GM19023 (cell line): ENCODE measurements at regions not wholly inside any gene's neighbourhood (a gene's known extent, or its start where the extent isn't known, plus 50 kb on each side); places are given as distances from the start of the nearest gene placed in this dataset.
"Not testable (repeated sequence)": the region's sequence is repeated elsewhere in the genome, so short reads cannot be mapped to it uniquely, and the experiment has no call there.

Experiments used
- ATAC-seq: cut with Tn5 transposase; IDR thresholded peaks from one replicate; pipeline ENCODE4 v1.9.1; 2021; ENCODE audit warnings: mild to moderate bottlenecking, moderate library complexity; ENCODE audit not compliant: unreplicated experiment

DNA sequence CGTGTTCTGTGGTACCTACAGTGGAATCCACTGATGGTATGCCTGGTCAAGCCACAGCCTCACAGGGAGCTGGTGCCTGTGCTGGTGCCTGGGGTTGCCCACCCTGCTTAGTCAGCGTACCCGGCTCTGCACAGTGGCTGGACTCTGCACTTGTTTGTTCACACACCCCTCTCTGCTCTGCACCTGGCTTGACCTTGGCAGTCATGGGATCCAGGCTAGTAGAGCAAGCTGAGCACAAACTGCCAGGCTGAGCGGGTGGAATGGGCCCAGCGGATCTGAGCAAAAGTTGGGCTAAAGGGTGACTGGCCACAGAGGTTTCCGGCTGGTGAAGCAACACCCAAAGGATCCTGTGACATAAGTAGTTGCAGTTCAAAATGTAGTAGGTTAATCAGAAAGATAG is 163.5 kb downstream of the CDH19 start:
- ATAC-seq: no peak

GRCh38 chr18:66439670-66440069 is 164.2 kb downstream of the CDH19 start:
- ATAC-seq: no peak

- ATAC-seq: no peak
These were observed 165.0 kb downstream of the CDH19 start for GRCh38 chr18:66438711-66439536.

GRCh38 chr18:66432636-66433035 is 171.3 kb downstream of the CDH19 start:
- ATAC-seq: no peak

DNA sequence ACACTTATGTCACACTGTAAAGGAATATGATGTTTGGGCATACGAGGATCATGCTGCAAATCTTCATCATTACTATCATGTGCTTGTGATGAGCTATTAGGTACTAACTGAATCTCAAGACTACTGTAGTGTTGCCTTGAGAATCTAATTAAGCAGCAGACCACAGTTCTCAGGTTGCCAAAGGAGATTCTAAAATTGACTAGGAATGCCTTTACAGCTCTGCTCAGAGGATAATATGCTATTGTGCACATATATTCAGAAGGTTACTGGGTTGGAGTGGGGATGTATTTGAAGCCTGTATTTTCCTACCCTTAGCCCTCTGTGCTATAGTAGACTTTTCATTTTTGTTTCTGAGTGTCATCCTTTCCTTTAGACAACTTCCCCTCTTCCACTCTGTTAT is 175.1 kb downstream of the CDH19 start:
- ATAC-seq: no peak

DNA sequence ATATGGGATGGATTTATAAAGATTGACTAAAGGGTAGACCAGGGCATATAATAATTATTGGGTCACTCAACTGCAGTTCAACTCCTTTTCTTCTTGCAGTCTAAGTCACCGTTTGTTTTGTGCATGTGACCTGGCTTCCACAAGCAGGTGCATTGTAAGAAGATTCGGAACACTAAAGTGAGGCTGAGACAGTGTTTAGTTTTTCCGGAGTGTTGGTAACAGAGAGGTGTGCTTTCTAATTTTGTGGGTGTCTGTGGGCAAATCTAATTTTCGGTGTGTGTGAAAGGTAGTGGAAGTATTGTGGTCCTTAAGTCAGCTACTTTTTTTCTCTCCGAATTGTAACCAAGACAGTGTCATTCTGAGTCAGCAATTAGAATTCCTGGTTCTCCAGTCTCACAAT is 184.5 kb downstream of the CDH19 start:
- no peak for ATAC-seq

DNA sequence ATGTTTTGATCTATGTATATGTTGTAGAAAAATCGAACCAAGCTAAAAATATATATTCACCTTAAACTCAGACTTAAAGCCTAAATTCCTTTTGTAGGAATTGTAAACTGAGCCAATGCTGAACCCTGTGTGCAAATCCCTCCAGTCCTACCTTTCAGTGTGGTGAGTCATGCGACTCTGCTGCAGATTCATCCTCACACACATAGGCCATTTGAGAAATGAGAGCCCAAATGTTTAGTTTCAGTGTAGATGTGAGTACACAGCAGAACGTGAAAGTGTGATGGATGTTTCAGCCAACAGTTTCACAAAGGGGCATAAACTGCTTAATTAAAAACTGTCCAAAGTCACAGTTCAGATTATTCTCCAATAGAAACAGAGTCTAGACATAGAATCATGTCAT is 193.2 kb downstream of the CDH19 start:
- ATAC-seq: no peak

DNA sequence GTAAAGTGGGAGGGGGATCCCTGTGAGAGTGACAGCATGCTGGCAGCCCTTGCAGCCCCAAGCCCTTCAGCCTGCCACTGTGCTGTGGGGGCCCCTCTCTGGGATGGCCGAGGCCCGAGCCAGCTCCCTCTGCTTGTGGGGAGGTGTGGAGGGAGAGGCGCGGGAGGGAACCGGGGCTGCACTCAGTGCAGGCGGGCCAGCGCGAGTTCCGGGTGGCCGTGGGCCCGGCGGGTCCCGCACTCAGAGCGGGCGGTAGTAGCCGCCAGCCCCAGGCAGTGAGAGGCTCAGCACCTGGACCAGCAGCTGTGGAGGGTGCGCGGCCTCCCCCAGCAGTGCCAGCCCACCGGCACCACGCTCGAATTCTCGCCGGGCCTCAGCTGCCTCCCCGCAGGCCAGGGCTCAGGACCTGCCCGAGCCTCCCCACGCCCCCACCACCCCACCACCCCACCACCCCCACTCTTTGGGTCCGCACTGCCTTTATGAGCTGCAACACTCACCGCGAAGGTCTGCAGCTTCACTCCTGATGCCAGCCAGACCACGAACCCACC is 208.1 kb downstream of the CDH19 start:
- ATAC-seq: no peak

DNA sequence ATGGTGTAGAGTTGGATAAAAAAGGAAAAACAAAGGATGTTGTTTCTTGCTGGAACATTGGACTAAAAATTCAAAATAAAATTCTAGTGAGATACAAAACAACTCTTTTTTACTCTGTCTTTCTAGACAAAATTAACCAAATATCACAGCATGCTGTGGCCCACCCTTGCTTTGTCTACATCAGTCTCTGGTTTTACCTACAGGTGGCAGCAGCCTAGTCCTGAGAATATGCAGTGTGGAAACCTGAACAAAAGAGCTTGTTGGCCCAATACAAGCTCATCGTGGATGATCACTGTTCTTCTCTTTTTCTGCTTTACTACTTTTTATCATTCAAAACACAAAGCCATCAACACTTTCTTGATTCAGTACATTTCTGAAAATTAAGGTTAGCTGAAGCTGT is 210.4 kb downstream of the CDH19 start:
- ATAC-seq: no peak

GRCh38 chr18:66377291-66377690 is 226.6 kb downstream of the CDH19 start:
- no peak for ATAC-seq

DNA sequence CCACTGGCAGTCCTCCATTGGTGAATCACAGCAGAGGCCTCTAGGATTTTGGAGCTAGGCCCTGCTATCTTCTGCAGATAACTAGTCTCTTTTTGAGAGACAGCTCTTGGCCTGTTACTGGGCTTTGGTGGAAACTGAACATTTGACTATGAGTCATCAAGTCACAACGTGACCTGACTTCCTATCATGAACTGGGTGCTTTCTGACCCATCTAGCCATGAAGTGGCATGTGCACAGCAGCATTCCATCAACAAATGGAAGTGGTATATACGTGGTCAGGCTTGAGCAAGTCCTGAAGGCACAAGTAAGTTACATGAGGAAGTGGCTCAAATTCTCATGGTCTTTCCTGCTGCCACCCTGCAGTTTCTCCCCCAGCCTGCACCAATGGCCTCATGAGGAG is 228.5 kb downstream of the CDH19 start:
- not testable (repeated sequence) for ATAC-seq

GRCh38 chr18:66346833-66347588 is 256.9 kb downstream of the CDH19 start:
- ATAC-seq: no peak

DNA sequence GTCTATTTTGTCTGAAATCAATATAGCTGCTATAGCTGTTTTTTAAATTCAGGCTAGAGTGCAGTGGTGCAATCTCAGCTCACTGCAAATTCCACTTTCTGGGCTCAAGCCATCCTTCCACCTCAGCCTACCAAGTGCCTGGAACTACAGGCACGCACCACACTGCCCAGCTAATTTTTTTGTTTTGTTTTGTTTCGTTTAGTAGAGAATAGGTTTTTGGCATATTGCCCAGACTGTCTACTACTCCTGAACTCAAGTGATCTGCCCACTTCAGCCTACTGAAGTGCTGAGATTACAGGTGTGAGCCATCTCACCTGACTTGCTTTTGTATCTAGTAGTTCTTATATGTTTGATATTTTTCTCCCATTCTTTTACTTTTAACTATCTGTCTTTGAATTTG is 259.7 kb downstream of the CDH19 start:
- ATAC-seq: no peak

DNA sequence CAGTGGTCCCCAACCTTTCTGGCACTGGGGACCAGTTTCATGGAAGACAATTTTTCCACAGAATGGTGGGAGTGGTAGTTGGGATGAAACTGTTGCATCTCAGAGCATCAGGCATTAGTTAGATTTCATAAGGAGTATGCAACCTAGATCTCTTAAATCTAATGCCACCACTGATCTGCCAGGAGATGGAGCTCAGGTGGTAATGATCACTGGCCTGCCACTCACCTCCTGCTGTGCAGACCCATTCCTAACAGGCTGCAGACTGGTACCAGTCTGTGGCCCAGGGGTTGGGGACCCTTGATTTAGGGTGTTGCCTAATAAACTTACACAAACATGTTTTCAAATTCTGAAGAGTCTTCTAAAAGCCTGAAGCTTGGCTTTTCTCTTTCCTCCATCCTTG is 261.3 kb downstream of the CDH19 start:
- no peak for ATAC-seq

DNA sequence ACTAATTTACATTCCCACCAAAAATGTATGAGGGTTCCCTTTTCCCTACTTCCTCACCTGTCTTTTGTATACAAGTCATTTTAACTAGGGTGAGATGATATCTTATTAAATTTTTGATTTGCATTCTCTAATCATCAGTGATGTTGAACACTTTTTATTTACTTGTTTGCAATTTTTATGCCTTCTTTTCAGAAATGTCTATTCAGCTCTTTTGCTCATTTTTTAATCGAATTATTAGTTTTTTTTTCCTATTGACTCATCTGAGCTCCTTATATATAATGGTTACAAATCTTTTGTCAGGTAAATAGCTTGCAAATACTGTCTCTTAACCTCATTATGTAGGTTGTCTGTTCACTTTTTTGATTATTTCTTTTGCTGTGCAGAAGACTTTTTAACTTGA is 269.4 kb downstream of the CDH19 start:
- no peak for ATAC-seq

- ATAC-seq: no peak
These were observed 274.2 kb downstream of the CDH19 start for GRCh38 chr18:66329716-66330115.

- no peak for ATAC-seq
These were observed 275.5 kb downstream of the CDH19 start for GRCh38 chr18:66328296-66328878.

DNA sequence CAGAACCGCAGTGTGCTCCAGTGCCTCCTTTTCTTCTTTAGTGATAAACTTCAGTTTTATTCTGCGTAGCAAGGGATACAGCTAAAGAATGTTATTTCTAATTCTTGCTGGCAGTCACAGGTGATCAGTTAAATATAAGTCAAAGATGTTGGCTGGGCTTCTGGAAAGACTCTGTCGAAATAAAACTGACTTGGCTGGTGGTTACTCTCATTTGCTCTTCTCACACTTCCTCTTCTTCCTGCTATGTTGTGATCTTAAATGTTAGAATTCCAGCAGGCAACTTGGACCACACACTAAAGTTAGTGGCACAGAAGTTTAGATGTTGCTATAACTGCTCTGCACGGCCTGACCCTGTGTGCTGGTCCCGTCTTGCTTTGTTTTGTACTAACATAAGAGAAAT is 278.6 kb downstream of the CDH19 start:
- ATAC-seq: no peak

DNA sequence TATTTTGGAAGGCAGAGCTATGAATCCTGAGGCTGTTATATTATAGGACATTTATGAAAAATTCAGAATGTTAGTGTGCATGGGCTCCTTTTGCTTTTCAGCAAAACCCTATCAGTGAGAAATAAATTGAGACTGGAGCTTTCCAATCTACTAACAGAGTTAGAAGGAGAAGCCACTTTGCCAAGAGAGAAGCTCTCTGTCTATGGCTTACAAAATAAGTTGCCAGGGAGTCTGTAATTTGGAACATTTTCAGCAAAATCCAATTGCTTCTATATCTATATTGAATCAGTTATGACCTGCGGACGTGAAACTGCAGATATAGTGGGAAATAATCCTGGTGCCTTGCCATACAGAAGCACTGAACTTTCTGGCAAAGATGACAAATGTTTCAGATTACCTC is 279.3 kb downstream of the CDH19 start:
- ATAC-seq: no peak

GRCh38 chr18:66317243-66318090 is 286.4 kb downstream of the CDH19 start:
- ATAC-seq: no peak

GRCh38 chr18:66316701-66317100 is 287.2 kb downstream of the CDH19 start:
- no peak for ATAC-seq
